Breast epithelium (tissue), 3 donors: ENCODE measurements at regions not wholly inside any gene's neighbourhood (a gene's known extent, or its start where the extent isn't known, plus 50 kb on each side); places are given as distances from the start of the nearest gene placed in this dataset.

Experiments
- POLR2A ChIP-seq: fragments of 450-650 bp; IDR thresholded peaks from one replicate; pipeline ENCODE4 v1.6.1; 2016; ENCODE audit warnings: antibody characterized with exemption, mild to moderate bottlenecking, moderate library complexity
- TF ChIP-seq, protein P1 (sequence below), 3 donors: fragments of 450-650 bp; IDR thresholded peaks; one replicate each; pipeline ENCODE4 v1.5.1; 2016 to 2017; ENCODE audit warnings: antibody characterized with exemption in 3 of 3, mild to moderate bottlenecking in 3 of 3, moderate library complexity in 3 of 3

DNA sequence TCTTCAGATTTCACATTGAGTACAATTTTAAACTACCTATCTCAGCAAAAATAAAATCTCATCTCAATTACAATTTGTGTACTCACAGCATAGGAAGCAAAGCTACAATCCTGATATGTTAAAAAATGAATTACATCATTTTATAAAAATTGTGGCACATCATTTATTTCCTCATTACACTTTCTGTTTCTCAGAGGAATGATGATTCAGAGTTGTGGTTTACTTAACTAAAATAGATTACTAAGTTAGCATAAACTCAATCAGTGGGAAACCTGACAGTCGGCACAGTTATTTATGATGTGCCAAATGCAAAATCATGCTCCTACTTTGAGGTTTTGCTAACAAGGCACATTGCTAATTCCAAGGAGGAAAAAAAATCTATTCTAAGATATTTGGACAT is 325.0 kb downstream of the FBXO8 start:
- TF ChIP-seq, protein P1, sequence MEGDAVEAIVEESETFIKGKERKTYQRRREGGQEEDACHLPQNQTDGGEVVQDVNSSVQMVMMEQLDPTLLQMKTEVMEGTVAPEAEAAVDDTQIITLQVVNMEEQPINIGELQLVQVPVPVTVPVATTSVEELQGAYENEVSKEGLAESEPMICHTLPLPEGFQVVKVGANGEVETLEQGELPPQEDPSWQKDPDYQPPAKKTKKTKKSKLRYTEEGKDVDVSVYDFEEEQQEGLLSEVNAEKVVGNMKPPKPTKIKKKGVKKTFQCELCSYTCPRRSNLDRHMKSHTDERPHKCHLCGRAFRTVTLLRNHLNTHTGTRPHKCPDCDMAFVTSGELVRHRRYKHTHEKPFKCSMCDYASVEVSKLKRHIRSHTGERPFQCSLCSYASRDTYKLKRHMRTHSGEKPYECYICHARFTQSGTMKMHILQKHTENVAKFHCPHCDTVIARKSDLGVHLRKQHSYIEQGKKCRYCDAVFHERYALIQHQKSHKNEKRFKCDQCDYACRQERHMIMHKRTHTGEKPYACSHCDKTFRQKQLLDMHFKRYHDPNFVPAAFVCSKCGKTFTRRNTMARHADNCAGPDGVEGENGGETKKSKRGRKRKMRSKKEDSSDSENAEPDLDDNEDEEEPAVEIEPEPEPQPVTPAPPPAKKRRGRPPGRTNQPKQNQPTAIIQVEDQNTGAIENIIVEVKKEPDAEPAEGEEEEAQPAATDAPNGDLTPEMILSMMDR (IDR thresholded peaks at IDR 0.05): no peak
- no peak for TF ChIP-seq POLR2A
